8988T (cell line): ENCODE measurements at regions not wholly inside any gene's neighbourhood (a gene's known extent, or its start where the extent isn't known, plus 50 kb on each side); places are given as distances from the start of the nearest gene placed in this dataset.
"Not testable (repeated sequence)": the region's sequence is repeated elsewhere in the genome, so short reads cannot be mapped to it uniquely, and the experiment has no call there.

ENCODE experiments used
- DNase-seq: peaks from one replicate; pipeline ENCODE4 v3.0.0; 2011

DNA sequence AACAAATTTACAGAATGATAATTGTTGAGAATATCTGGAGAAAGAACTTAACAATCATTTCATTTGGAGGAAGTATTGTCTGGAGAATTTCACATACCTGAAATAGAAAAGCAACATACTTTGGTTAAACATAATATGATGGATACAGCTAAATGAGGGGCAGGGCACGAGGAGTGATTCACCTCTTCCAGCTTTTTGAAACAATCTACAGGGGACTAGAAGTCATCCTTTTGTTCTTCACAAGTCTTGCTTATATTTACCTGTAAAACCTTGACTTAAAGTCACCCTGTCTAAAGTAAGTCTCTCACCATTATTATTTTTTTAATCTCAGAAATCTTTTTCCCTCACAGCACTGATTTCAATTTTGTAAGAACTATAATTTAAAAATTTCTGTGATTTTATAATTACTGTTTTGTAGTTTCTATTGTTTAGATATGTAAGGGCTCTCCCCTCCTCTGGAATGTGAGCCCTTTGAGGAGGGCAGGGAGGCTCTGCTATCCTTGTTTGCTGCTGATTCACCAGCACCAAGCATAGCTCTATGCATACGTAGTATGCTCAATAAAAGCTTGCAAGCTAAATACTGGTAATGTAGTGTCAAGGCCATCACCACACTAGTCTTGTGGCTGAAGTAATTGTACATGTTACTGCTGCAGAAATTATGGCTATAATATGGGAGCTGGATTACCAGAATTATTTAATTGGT lies 193.9 kb upstream of the THRB start:
- no peak for DNase-seq

GRCh38 chr3:24689353-24689752 lies 194.7 kb upstream of the THRB start:
- DNase-seq = no peak

GRCh38 chr3:24690777-24691176 lies 196.1 kb upstream of the THRB start:
- DNase-seq = no peak

DNA sequence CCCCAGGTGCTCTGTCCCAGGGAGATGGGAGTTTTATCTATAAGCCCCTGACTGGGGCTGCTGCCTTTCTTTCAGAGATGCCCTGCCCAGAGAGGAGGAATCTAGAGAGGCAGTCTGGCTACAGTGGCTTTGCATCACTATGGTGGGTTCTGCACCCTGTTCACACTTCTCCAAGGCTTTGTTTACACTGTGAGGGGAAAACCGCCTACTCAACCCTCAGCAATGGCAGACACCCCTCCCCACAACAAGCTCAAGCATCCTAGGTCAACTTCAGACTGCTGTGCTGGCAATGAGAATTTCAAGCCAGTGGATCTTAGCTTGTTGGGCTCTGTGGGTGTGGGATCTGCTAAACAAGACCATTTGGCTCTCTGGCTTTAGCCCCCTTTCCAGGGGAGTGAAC lies 204.4 kb upstream of the THRB start:
- DNase-seq = not testable (repeated sequence)

DNA sequence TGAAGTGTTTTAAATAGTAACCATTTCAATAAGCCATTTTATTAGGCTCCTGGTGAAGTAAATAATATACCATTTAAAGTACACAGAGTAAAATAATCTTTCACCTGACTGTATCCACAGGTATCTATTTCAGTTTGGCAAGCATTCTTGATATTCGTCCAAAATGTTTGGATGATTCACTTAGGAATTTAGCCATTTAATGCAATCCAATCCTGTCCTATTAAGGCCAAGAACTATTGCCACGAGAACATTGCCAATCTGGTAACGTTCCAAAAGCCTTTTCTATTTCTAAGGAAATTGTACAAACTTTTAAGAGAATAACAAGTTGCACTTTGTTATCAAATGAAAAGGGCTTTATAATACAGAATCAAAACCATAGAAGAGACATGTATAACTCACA lies 209.8 kb upstream of the THRB start:
- DNase-seq = no peak

- DNase-seq = no peak
Observed at GRCh38 chr3:24707936-24708335, 213.3 kb upstream of the THRB start.

GRCh38 chr3:24709956-24710355 lies 215.3 kb upstream of the THRB start:
- no peak for DNase-seq

DNA sequence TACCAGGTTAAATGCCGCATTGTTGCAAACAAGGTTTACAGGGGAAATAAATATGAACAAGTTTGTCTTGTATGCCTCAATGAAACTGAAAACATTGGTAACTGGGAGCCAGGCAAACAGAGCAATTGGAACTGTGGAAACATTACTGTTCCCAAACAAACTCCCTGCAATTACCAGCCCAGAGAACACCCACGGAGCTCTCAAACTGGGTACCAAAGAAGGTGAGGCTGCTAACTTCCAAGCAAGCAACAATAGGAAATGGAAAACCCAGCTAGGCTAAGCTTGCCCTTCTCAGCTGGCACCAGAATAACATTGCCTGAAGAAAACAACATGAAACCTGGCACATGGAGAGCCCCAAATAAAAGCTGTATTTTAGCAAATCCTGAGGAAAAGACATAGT lies 218.9 kb upstream of the THRB start:
- DNase-seq = no peak

DNA sequence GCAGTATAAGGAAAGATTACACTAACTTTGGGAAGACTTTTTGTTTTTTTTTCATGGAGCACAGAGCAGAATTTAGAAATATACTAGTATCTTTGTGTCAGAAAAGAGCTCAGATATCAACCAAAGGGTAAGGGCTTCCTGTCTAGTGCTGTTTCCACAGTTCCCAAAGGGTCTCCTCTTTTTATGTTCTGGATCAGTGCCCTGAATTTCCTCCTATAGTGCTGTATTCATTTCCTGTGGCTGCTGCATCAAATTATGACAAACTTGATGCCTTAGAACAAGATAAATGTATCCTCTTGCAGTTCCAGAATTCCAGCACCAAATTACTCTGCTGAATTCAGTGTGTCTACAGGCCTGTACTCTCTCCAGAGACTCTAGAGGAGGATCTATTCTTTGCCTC lies 219.8 kb upstream of the THRB start:
- DNase-seq = no peak

- no peak for DNase-seq
Observed at GRCh38 chr3:24715171-24715792, 220.6 kb upstream of the THRB start.

DNA sequence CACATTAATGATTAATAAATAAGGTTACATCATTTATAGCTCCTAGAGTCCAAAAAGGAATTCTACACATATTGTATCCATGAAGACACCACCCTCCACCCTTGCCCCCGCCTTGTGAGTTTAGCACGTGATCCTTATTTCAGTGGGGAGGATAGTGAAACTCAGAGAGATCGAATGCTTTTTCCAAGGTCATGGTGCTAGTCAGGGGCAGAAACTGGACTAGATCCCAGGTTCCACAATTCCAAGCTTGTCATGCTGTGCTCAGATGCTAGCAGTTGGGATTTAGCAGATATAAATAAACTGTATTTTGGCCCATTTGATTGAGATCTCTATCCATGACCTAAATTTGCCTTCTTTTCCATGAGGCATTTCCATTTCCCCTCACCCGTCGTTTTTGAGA lies 227.4 kb upstream of the THRB start:
- DNase-seq = no peak

GRCh38 chr3:24725514-24726255 lies 231.0 kb upstream of the THRB start:
- DNase-seq = no peak

DNA sequence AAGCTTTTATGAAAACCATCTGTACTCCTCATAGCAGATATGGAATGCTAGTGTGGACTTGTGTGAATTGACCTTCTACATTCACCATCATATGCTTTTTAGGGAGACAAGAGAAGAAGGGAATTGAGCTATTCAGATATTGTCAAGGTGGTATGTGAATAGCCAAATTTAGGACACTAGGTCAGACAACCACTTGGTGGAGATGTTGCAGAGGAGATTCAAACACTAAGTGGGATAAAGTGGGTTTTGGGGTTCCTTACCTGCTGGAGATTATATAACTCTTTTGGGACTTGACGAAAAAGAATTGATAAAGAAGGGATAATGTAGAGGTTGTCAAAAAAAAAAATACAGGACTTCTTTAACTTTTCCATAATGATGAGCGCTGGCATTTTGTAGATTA lies 231.8 kb upstream of the THRB start:
- DNase-seq = no peak

GRCh38 chr3:24730173-24730572 lies 235.5 kb upstream of the THRB start:
- no peak for DNase-seq

DNA sequence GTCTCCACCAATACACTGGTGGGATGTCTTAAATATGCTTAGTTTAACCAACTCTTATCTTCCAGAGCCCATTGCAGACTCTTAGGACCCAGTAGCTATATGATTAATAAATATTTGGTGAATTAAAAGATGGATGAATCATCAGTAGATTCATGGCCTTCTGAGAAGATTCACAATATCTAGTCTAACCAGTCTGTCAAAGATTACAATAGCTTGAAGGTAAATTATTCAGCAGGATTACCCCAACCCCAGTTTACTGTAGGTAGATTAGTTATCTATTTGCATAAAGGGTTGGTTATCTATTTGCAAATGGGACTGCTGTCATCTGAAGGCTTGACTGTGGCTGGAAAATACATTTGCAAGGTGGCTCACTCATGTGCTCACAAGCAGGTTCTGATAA lies 239.4 kb upstream of the THRB start:
- DNase-seq = no peak

DNA sequence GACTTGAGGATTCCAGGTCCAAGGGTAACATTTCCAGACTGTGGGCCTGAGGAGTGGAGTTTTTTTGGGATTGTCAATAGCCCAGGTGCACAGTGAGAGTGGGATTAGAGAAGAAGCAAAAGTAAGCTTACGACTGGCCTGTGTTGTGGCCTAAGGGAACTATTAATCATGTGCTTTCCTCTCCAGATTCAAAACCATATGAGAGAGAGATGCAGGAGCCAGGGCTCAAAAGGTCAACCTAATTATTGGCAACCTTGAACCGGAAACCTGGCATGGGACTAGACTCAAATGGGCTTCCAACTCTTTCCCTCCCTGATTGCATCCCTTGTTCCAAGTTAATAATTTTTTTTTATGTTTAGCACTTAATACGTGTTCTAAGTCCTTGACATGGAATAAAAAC lies 242.1 kb upstream of the THRB start:
- no peak for DNase-seq

- DNase-seq = no peak
Observed at GRCh38 chr3:24740326-24740725, 245.7 kb upstream of the THRB start.

DNA sequence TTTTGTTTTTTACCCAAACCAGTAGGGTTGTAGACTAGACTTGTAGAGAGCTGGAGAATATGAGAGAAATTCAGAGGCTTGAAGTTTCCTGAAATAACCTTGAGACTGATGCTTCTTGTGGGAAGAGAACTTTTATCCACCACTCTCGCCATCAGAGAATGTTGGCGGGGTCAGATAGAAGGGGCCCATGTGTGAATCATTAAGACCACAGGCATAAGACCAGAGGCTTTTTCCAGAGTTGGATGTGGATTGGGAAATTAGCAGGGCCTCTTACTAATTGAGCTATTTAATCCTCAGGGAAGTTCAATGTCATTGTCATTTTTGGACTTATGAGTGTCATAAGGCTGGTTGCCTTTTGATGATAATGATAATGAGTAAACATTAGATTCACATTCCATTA lies 246.9 kb upstream of the THRB start:
- no peak for DNase-seq

DNA sequence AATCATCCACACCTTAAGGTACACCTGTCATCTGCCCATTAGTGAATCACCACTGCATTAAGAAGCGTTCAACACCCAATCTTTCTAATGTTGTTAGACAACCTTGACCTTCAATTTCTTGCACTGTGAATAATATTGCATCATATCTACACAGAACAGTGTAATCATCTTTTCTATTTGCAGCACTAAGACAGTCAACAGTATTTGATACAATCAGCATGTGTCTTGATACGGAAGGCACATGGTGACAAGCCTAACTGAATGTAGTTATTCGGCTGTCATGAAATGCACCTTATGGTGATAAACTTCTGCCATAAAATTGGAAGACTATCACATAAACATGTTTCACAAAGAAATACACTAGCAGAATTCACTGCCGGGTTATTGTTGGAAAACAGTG lies 253.9 kb upstream of the THRB start:
- no peak for DNase-seq

DNA sequence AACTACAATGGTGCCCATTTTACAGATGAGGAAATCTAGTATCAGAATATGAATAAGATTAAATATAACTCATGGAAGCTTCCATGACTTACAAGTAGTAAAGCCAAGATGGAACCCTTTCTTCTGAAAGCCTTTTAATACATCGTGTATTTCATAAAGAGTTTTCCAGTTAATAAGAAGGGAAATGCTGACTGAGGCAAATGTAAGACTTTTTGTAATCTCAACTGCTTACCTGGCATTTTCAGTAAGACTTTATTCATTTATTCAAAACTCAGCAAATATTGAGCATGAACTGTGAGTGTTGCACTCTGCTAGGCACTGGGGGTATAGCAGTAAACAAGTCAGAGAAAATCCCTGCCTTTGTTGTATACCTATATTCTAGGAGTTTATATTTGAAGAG lies 256.4 kb upstream of the THRB start:
- no peak for DNase-seq

DNA sequence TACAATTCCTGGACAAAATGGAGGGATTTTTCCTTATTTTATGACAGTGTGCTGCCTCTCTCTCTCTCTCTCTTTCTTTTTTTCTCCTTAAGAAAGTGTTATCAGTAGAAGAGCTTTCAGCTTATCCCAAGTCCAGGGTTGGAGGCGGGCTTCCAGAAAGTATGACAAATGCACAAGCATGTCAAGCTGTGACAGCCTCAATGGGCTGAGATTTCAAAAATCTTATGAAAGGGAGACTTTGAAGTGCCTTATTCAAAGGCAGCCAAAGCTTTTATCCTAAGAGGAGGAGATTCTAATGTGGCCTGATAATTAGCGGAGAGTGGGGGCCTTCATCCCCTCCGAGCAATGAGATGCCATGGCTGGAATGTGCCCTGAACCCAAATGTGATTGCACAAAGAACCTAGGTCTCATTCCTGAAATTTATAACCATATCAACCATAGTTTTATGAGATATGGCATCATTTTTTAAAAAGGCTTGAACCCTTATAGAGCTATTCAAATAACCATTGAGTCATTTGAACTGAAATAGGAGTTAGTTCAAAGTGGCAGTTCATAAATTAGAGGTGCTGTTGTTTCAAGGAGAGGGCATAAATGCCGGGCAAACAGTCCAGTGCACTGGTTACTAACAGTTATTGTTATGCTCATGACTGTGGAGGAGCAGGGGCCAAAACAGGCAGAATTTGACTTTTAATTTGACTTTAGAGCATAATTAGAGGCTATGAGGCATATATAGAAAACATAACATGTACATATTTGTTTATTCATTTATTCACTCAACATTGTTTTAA lies 261.6 kb upstream of the THRB start:
- DNase-seq = no peak

DNA sequence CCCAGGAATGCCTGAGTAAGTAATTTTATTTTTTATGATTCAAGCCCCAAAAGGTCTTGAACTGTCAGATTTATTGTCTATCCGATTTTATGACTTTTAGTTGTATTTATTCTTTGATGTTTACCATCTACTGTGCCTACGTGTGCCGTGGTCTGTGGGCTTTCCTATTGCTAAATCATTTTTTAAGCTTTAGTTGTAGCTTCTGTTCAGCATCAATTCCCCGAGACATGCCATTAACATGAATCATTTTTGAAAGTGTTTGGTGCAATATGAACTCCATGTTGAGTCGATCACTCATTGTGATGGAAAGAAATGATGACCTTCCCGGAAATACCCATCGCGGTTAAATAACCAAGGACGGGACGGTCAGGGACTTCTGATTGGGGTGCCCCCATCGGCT lies 268.7 kb upstream of the THRB start:
- DNase-seq = no peak

DNA sequence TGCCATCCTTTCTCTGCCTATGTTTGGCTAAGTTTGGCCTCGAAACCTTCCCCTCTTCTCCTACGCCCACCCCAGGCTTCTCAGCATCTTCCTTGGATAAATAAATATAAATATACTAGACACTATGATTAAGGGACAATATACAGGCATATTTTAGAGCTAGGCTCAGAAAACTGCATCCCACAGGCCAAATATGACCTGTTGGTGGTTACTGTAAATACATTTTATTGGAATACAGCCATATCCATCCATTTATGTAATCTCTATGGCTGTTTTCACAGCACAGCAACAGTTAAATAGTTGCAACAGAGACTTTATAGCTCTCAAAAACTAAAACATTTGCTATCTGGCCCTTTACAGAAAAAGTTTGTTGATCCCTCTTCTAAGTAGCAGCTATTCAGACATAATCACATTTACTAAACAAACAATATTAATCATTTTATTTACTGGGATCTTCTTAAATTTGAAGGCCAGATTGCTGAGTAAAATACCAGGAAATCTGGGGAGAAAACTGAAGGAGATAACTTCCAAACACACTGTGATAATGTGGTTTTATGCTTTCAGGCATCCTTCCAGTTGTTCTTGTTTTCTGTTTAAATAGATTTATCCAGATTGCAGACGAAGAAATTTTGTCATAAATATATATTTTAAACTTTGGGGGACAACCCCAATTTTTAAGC lies 269.7 kb upstream of the THRB start:
- DNase-seq = no peak
